Keratinocyte (primary cell): ENCODE measurements at regions not wholly inside any gene's neighbourhood (a gene's known extent, or its start where the extent isn't known, plus 50 kb on each side); places are given as distances from the start of the nearest gene placed in this dataset.
A peak's percentile ranks its signal among the peaks of the same experiment; 100 is the strongest.

ENCODE experiments used
- DNase-seq: peaks from one replicate; pipeline ENCODE4 v3.0.0-alpha.2; 2011; ENCODE audit warnings: low read depth, missing footprints, low spot score
- FAIRE-seq: peaks from 2 replicates; lab custom pipeline; 2011; peaks lifted over from hg19 to GRCh38; lab: Jason Lieb, UNC
- H2AFZ ChIP-seq: 2 replicates; pipeline ENCODE4 v1.6.0; 2012; ENCODE audit warnings: low read length, control low read depth, inconsistent platforms; ENCODE audit not compliant: control insufficient read depth
- H3K27ac ChIP-seq: 2 replicates; pipeline ENCODE4 v1.5.1; 2011; ENCODE audit warnings: low read length; ENCODE audit not compliant: control insufficient read depth, insufficient read depth
- H3K27me3 ChIP-seq: 3 replicates; pipeline ENCODE4 v1.6.0; 2011; ENCODE audit warnings: low read length; ENCODE audit not compliant: control insufficient read depth, insufficient read depth; ENCODE audit errors: extremely low read depth
- H3K36me3 ChIP-seq, 2 experiments: 2 replicates in 1 of 2; 3 replicates in 1 of 2; pipeline ENCODE4 v1.5.1; 2011; ENCODE audit warnings: low read length in 2 of 2, mild to moderate bottlenecking in 1 of 2; ENCODE audit not compliant: control insufficient read depth in 2 of 2, insufficient read depth in 2 of 2; ENCODE audit errors: extremely low read depth in 1 of 2
- H3K4me1 ChIP-seq: 3 replicates; pipeline ENCODE4 v1.5.1; 2011; ENCODE audit warnings: low read length; ENCODE audit not compliant: control insufficient read depth, insufficient read depth; ENCODE audit errors: extremely low read depth
- H3K4me2 ChIP-seq: 3 replicates; pipeline ENCODE4 v1.6.0; 2011; ENCODE audit warnings: low read depth, low read length; ENCODE audit not compliant: control insufficient read depth, insufficient read depth; ENCODE audit errors: extremely low read depth
- H3K4me3 ChIP-seq, 3 experiments: fragments of 200-600 bp in 1 of 3; sonication (generic) in 1 of 3; 2 replicates in 2 of 3; 3 replicates in 1 of 3; pipeline ENCODE4 v1.5.1; 2011 to 2016; ENCODE audit warnings: low read length in 3 of 3, mild to moderate bottlenecking in 3 of 3, control low read depth in 2 of 3, inconsistent platforms in 1 of 3, low read depth in 1 of 3, mixed read lengths in 1 of 3, mixed run types in 1 of 3, moderate library complexity in 1 of 3; ENCODE audit not compliant: control insufficient read depth in 2 of 3, insufficient read depth in 2 of 3; ENCODE audit errors: extremely low read depth in 1 of 3
- H3K79me2 ChIP-seq: 2 replicates; pipeline ENCODE4 v1.6.0; 2012; ENCODE audit warnings: low read length; ENCODE audit not compliant: control insufficient read depth, insufficient read depth
- H3K9ac ChIP-seq: 3 replicates; pipeline ENCODE4 v1.6.0; 2011; ENCODE audit warnings: low read length; ENCODE audit not compliant: control insufficient read depth, insufficient read depth; ENCODE audit errors: extremely low read depth
- H3K9me1 ChIP-seq: 3 replicates; pipeline ENCODE4 v1.6.0; 2011; ENCODE audit warnings: low read length; ENCODE audit not compliant: control insufficient read depth, insufficient read depth; ENCODE audit errors: extremely low read depth
- H3K9me3 ChIP-seq: 2 replicates; pipeline ENCODE4 v1.5.1; 2012; ENCODE audit warnings: low read depth, low read length; ENCODE audit not compliant: control insufficient read depth
- H4K20me1 ChIP-seq: 3 replicates; pipeline ENCODE4 v1.6.0; 2011; ENCODE audit warnings: low read length; ENCODE audit not compliant: control insufficient read depth, insufficient read depth; ENCODE audit errors: extremely low read depth
- EZH2 ChIP-seq: IDR thresholded peaks from one replicate; pipeline ENCODE4 v1.6.1; 2012; ENCODE audit warnings: inconsistent platforms, mild to moderate bottlenecking, low read length, moderate library complexity
- dilution Hi-C: fragments of 300-500 bp; cut with MboI; formaldehyde crosslinking; loops from one replicate; pipeline ENCODE4 v1.7.0; 2020; ENCODE audit warnings: low sequenced_read_pairs; ENCODE audit not compliant: extremely low pct_ligation_motif_present
- TF ChIP-seq, protein P1 (sequence below), 3 experiments: IDR thresholded peaks in 1 of 3; conservative IDR thresholded peaks in 1 of 3; optimal IDR thresholded peaks in 1 of 3; 2 replicates in 2 of 3; 3 replicates in 1 of 3; pipeline versions ENCODE3 to v1.5.1; 2011; ENCODE audit warnings: low read length in 3 of 3, mild to moderate bottlenecking in 3 of 3, moderate library complexity in 2 of 3, control low read depth in 1 of 3, inconsistent platforms in 1 of 3; ENCODE audit not compliant: insufficient read depth in 2 of 3; ENCODE audit errors: extremely low read depth in 1 of 3

DNA sequence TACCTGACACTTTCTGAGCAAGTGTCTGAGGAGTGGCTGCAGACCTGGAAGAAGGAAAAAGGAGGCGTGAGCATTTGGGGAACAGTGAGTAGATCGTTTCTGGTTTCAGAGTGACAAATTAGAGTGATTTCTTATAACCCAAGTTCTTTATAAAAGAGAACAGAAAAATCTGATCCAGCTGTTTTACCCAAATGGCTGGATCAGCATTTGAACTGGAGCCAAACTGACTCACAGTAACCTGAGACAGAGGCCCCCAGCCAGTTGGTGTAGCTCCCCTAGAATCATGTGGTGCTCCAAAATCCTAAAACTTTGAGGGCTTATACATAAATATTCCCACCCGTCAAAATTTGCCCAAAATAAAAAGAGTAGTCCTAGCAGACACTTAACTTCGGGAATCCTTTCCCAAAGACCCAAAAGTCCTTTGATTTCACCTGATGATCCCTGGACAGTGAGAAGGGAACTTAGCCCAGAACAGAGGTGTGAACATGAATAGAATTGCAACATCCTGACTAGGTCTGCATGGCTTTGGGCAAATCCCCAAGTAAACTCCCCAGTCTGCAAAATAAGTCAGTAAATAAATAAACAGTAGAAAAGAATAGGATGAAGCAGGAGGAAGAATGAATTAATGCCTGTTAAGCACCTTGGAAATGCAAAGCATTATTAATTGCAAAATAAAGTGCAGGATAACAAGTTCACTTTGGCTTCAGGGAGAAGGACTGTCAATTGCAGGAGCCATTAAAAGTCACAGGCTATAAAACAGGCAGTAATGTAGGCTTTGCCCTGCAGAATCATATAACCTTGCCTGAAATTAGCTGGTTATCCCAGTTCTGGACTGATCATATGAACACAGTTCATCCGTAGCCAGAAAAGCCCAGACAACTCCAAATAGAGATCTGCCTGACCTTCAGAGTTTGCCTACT is 262.0 kb upstream of the JARID2 start:
- no peak overlapping the region for H3K9ac ChIP-seq
- H3K4me3 ChIP-seq: no peak overlapping the region
- H3K9me3 ChIP-seq: no peaks in the 10 kb centered on the region
- H3K4me1 ChIP-seq: peaks cover 3% of the 10 kb centered on the region
- H3K79me2 ChIP-seq: no peaks in the 10 kb centered on the region
- dilution Hi-C loops: no loop called here
- no peak overlapping the region for H2AFZ ChIP-seq
- H3K4me2 ChIP-seq: no peak overlapping the region
- H4K20me1 ChIP-seq: no peaks in the 10 kb centered on the region
- no peaks in the 10 kb centered on the region for H3K36me3 ChIP-seq
- no peak for FAIRE-seq
- no peak overlapping the region for H3K27ac ChIP-seq
- no peaks in the 10 kb centered on the region for H3K9me1 ChIP-seq
- no peak for TF ChIP-seq EZH2
- TF ChIP-seq, protein P1, sequence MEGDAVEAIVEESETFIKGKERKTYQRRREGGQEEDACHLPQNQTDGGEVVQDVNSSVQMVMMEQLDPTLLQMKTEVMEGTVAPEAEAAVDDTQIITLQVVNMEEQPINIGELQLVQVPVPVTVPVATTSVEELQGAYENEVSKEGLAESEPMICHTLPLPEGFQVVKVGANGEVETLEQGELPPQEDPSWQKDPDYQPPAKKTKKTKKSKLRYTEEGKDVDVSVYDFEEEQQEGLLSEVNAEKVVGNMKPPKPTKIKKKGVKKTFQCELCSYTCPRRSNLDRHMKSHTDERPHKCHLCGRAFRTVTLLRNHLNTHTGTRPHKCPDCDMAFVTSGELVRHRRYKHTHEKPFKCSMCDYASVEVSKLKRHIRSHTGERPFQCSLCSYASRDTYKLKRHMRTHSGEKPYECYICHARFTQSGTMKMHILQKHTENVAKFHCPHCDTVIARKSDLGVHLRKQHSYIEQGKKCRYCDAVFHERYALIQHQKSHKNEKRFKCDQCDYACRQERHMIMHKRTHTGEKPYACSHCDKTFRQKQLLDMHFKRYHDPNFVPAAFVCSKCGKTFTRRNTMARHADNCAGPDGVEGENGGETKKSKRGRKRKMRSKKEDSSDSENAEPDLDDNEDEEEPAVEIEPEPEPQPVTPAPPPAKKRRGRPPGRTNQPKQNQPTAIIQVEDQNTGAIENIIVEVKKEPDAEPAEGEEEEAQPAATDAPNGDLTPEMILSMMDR (optimal IDR thresholded peaks at IDR 0.05 in 1 of 3, IDR thresholded peaks at IDR 0.05 in 1 of 3, conservative IDR thresholded peaks at IDR 0.05 in 1 of 3; ENCODE audit: extremely low read depth in 1 of 3, insufficient read depth in 2 of 3, low read length in 3 of 3): no peak
- H3K27me3 ChIP-seq: no peaks in the 10 kb centered on the region
- DNase-seq: no peak

DNA sequence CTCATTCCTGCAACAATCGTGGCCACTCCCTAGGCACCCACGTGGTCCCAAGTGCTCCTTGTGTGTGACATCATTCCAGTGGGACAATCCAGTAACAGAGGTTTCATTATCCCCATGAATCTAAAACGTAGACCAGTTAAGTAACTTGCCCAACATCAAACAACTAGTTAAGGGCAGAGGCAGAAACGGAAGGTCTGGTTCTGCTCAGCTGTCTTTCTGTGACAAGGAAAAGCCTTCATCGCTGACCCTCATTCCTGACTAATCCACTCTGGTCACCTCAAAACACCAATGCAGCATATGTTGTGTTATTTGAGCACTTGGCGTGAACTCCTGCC is 261.4 kb upstream of the JARID2 start:
- Histone ChIP-seq H3K79me2 (no peaks in the 10 kb centered on the region), H3K4me2 (no peak overlapping the region), H3K9ac (no peak overlapping the region), H3K36me3 (no peaks in the 10 kb centered on the region), H3K4me1 (peaks cover 3% of the 10 kb centered on the region), H3K9me3 (no peaks in the 10 kb centered on the region), H2AFZ (no peak overlapping the region), H3K27ac (no peak overlapping the region), H3K9me1 (no peaks in the 10 kb centered on the region), H4K20me1 (no peaks in the 10 kb centered on the region), H3K4me3 (no peak overlapping the region), H3K27me3 (no peaks in the 10 kb centered on the region)
- dilution Hi-C loops: no loop called here
- FAIRE-seq (peak; percentile 13), DNase-seq (no peak)
- no peak for TF ChIP-seq EZH2
- TF ChIP-seq, protein P1 (optimal IDR thresholded peaks at IDR 0.05 in 1 of 3, IDR thresholded peaks at IDR 0.05 in 1 of 3, conservative IDR thresholded peaks at IDR 0.05 in 1 of 3; ENCODE audit: extremely low read depth in 1 of 3, insufficient read depth in 2 of 3, low read length in 3 of 3): no peak
